Liver (tissue), 8 donors: ENCODE measurements at regions not wholly inside any gene's neighbourhood (a gene's known extent, or its start where the extent isn't known, plus 50 kb on each side); places are given as distances from the start of the nearest gene placed in this dataset.

Experiments used
- DNase-seq: peaks from one replicate; pipeline ENCODE4 v3.0.0-alpha.2; 2017; ENCODE audit warnings: low spot score
- H3K27ac ChIP-seq, 2 donors: one replicate each; pipeline ENCODE4 v1.7.0; 2013; ENCODE audit warnings: inconsistent platforms in 2 of 2, low read length in 2 of 2, control low read depth in 1 of 2, low read depth in 1 of 2, mild to moderate bottlenecking in 1 of 2
- H3K27me3 ChIP-seq, 4 donors: one replicate each; pipeline versions ENCODE4 v1.6.1 to v1.7.0; 2013; ENCODE audit warnings: low read length in 3 of 4, inconsistent platforms in 1 of 4, mild to moderate bottlenecking in 1 of 4, moderate library complexity in 1 of 4; ENCODE audit not compliant: control insufficient read depth in 4 of 4, insufficient read depth in 4 of 4
- H3K36me3 ChIP-seq, 4 donors: one replicate each; pipeline versions ENCODE4 v1.6.1 to v1.7.0; 2013; ENCODE audit warnings: low read length in 3 of 4, mild to moderate bottlenecking in 3 of 4, low read depth in 1 of 4, moderate library complexity in 1 of 4; ENCODE audit not compliant: control insufficient read depth in 4 of 4, insufficient read depth in 3 of 4
- H3K4me1 ChIP-seq, 4 donors: one replicate each; pipeline versions ENCODE4 v1.6.1 to v1.7.0; 2013; ENCODE audit warnings: low read length in 3 of 4, mild to moderate bottlenecking in 3 of 4, moderate library complexity in 1 of 4; ENCODE audit not compliant: control insufficient read depth in 4 of 4, insufficient read depth in 4 of 4
- H3K4me3 ChIP-seq, 3 donors: one replicate each; pipeline versions ENCODE4 v1.6.1 to v1.7.0; 2013; ENCODE audit warnings: low read length in 3 of 3, control low read depth in 1 of 3, low read depth in 1 of 3, mild to moderate bottlenecking in 1 of 3
- H3K9ac ChIP-seq, 2 donors: one replicate each; pipeline ENCODE4 v1.7.0; 2013; ENCODE audit warnings: low read length in 2 of 2, mild to moderate bottlenecking in 2 of 2, moderate library complexity in 2 of 2, control low read depth in 1 of 2, low read depth in 1 of 2
- H3K9me3 ChIP-seq, 4 donors: one replicate each; pipeline versions ENCODE4 v1.6.1 to v1.7.0; 2013; ENCODE audit warnings: low read length in 3 of 4; ENCODE audit not compliant: control insufficient read depth in 4 of 4
- ATF3 ChIP-seq: IDR thresholded peaks from 2 replicates; pipeline ENCODE4 v1.6.1; 2016; ENCODE audit warnings: antibody characterized with exemption
- CTCF ChIP-seq: fragments of 150-350 bp; IDR thresholded peaks from 2 replicates; pipeline ENCODE4 v1.5.1; 2017; ENCODE audit warnings: improper control_type of control experiment, low read depth, low read length; ENCODE audit not compliant: missing input control
- EGR1 ChIP-seq, 2 donors: IDR thresholded peaks; 2 replicates each; pipeline ENCODE4 v1.6.1; 2016 to 2018; ENCODE audit warnings: antibody characterized with exemption in 2 of 2, low read depth in 2 of 2
- FOXA1 ChIP-seq: IDR thresholded peaks from 2 replicates; pipeline ENCODE4 v1.6.1; 2016; ENCODE audit warnings: antibody characterized with exemption
- FOXA2 ChIP-seq: IDR thresholded peaks from 2 replicates; pipeline ENCODE4 v1.6.1; 2016; ENCODE audit warnings: antibody characterized with exemption
- GABPA ChIP-seq, 2 donors: IDR thresholded peaks in 1 of 2; conservative IDR thresholded peaks in 1 of 2; 2 replicates each; pipeline ENCODE4 v1.6.1; 2016; ENCODE audit warnings: antibody characterized with exemption in 2 of 2, mild to moderate bottlenecking in 1 of 2, moderate library complexity in 1 of 2
- HNF4G ChIP-seq: IDR thresholded peaks from 2 replicates; pipeline ENCODE4 v1.6.1; 2016; ENCODE audit warnings: antibody characterized with exemption
- JUND ChIP-seq, 2 donors: IDR thresholded peaks; 2 replicates each; pipeline ENCODE4 v1.6.1; 2016; ENCODE audit warnings: antibody characterized with exemption in 2 of 2
- MAX ChIP-seq: IDR thresholded peaks from 2 replicates; pipeline ENCODE4 v1.6.1; 2016; ENCODE audit warnings: antibody characterized with exemption
- NR2F2 ChIP-seq: IDR thresholded peaks from 2 replicates; pipeline ENCODE4 v1.6.1; 2016; ENCODE audit warnings: antibody characterized with exemption
- RAD21 ChIP-seq, 2 donors: IDR thresholded peaks; 2 replicates each; pipeline ENCODE4 v1.6.1; 2016; ENCODE audit warnings: antibody characterized with exemption in 2 of 2, mild to moderate bottlenecking in 2 of 2
- REST ChIP-seq: IDR thresholded peaks from 2 replicates; pipeline ENCODE4 v1.6.1; 2016; ENCODE audit warnings: antibody characterized with exemption, mild to moderate bottlenecking
- RXRA ChIP-seq, 2 donors: IDR thresholded peaks; 2 replicates each; pipeline ENCODE4 v1.6.1; 2017 to 2018; ENCODE audit warnings: antibody characterized with exemption in 2 of 2, mild to moderate bottlenecking in 1 of 2
- SP1 ChIP-seq: IDR thresholded peaks from 2 replicates; pipeline ENCODE4 v1.6.1; 2018; ENCODE audit warnings: antibody characterized with exemption, mild to moderate bottlenecking
- TAF1 ChIP-seq: conservative IDR thresholded peaks from 2 replicates; pipeline ENCODE4 v1.6.1; 2016; ENCODE audit warnings: antibody characterized with exemption, mild to moderate bottlenecking
- YY1 ChIP-seq: IDR thresholded peaks from 2 replicates; pipeline ENCODE4 v1.6.1; 2016; ENCODE audit warnings: antibody characterized with exemption, mild to moderate bottlenecking
- WGBS: extraction: QIAGEN DNeasy Blood & Tissue Kit; methylation state at CpG from one replicate; pipeline ENCODE4 v1.1.7; 2013; 5-methylcytosine and 5-hydroxymethylcytosine counted together
- donor health status: healthy.
- donor health status: healthy.
- donor health status: healthy.
- donor health status: healthy.
- donor health status: healthy.

- Histone ChIP-seq H3K4me3 (no peak overlapping the region), H3K9me3 (no peaks in the 10 kb centered on the region), H3K36me3 (no peaks in the 10 kb centered on the region), H3K27ac (no peak overlapping the region), H3K9ac (no peak overlapping the region), H3K4me1 (peaks cover 0 to 2% (median 0%) of the 10 kb centered on the region in 4 donors), H3K27me3 (no peaks in the 10 kb centered on the region)
- no peak for DNase-seq
- no peak for TF ChIP-seq ATF3
- TF ChIP-seq MAX = no peak
- TF ChIP-seq REST = no peak
- no peak for TF ChIP-seq HNF4G
- TF ChIP-seq RAD21 (IDR thresholded peaks at IDR 0.05) = no peak
- no peak for TF ChIP-seq TAF1
- no peak for TF ChIP-seq FOXA2
- no peak for TF ChIP-seq EGR1 (IDR thresholded peaks at IDR 0.05; ENCODE audit: low read depth in 2 of 2)
- no peak for TF ChIP-seq FOXA1
- TF ChIP-seq CTCF = no peak
- no peak for TF ChIP-seq JUND (IDR thresholded peaks at IDR 0.05)
- TF ChIP-seq YY1 = no peak
- no peak for TF ChIP-seq SP1
- 82% methylated on average over 3 of the region's 3 CpGs for WGBS
Observed at GRCh38 chr2:104438481-104438880, 415.4 kb upstream of the POU3F3 start.

GRCh38 chr2:104443145-104443544, 410.8 kb upstream of the POU3F3 start:
- Histone ChIP-seq H3K9me3 (no peaks in the 10 kb centered on the region), H3K27me3 (no peaks in the 10 kb centered on the region), H3K27ac (no peak overlapping the region), H3K4me3 (no peak overlapping the region), H3K4me1 (peaks cover 0 to 5% (median 0%) of the 10 kb centered on the region in 4 donors), H3K9ac (no peak overlapping the region), H3K36me3 (no peaks in the 10 kb centered on the region)
- 81% methylated on average over 5 of the region's 5 CpGs for WGBS
- DNase-seq = no peak
- TF ChIP-seq RAD21 (IDR thresholded peaks at IDR 0.05) (no peak), JUND (IDR thresholded peaks at IDR 0.05) (no peak), YY1 (no peak), REST (no peak), HNF4G (no peak), CTCF (no peak), FOXA1 (no peak), EGR1 (IDR thresholded peaks at IDR 0.05; ENCODE audit: low read depth in 2 of 2) (no peak), GABPA (IDR thresholded peaks at IDR 0.05 in 1 of 2, conservative IDR thresholded peaks at IDR 0.05 in 1 of 2) (no peak), TAF1 (no peak), SP1 (no peak), RXRA (IDR thresholded peaks at IDR 0.05) (no peak), ATF3 (no peak), NR2F2 (no peak)
